ENCODE measurements at regions not wholly inside any gene's neighbourhood (a gene's known extent, or its start where the extent isn't known, plus 50 kb on each side); places are given as distances from the start of the nearest gene placed in this dataset.

- peaks cover 0 to 2% (median 0%) of the 10 kb centered on the region in 4 donors for H3K4me1 ChIP-seq (ENCODE audit: control insufficient read depth in 4 of 4, insufficient read depth in 4 of 4, low read length in 3 of 4)
- H3K27ac ChIP-seq (ENCODE audit: low read depth in 1 of 2, low read length in 2 of 2) = no peak overlapping the region
- WGBS = 93% methylated on average over 3 of the region's 3 CpGs
Observed at GRCh38 chr2:37825586-37825985, 99.5 kb upstream of the RMDN2 start.

DNA sequence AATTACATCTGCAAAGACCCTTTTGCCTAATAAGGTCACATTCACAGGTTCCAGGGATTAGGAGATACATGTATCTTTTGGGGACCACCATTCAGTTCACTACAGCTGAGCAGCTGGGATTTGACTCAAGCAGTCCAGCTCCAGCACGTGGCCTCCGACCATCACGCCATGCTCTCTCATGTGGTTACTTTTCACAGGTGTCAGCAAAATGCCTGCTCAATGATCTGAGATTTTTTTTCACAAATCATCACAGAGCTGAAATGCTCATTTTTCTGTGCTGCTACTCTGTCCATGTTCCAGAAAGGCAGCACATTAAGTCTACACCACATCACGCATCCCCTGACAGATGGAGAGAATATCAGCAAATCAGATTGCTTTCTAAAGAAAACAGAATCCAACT is 98.5 kb upstream of the RMDN2 start:
- H3K27me3 ChIP-seq (ENCODE audit: control insufficient read depth in 4 of 4, insufficient read depth in 4 of 4, low read length in 3 of 4) = no peaks in the 10 kb centered on the region
- WGBS = 95% methylated on average over 4 of the region's 4 CpGs
- no peak for TF ChIP-seq TAF1 (conservative IDR thresholded peaks at IDR 0.05)
- TF ChIP-seq, protein P1, sequence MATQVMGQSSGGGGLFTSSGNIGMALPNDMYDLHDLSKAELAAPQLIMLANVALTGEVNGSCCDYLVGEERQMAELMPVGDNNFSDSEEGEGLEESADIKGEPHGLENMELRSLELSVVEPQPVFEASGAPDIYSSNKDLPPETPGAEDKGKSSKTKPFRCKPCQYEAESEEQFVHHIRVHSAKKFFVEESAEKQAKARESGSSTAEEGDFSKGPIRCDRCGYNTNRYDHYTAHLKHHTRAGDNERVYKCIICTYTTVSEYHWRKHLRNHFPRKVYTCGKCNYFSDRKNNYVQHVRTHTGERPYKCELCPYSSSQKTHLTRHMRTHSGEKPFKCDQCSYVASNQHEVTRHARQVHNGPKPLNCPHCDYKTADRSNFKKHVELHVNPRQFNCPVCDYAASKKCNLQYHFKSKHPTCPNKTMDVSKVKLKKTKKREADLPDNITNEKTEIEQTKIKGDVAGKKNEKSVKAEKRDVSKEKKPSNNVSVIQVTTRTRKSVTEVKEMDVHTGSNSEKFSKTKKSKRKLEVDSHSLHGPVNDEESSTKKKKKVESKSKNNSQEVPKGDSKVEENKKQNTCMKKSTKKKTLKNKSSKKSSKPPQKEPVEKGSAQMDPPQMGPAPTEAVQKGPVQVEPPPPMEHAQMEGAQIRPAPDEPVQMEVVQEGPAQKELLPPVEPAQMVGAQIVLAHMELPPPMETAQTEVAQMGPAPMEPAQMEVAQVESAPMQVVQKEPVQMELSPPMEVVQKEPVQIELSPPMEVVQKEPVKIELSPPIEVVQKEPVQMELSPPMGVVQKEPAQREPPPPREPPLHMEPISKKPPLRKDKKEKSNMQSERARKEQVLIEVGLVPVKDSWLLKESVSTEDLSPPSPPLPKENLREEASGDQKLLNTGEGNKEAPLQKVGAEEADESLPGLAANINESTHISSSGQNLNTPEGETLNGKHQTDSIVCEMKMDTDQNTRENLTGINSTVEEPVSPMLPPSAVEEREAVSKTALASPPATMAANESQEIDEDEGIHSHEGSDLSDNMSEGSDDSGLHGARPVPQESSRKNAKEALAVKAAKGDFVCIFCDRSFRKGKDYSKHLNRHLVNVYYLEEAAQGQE (IDR thresholded peaks at IDR 0.05) = no peak
- TF ChIP-seq NR2F2 (IDR thresholded peaks at IDR 0.05) = no peak
- TF ChIP-seq YY1 (IDR thresholded peaks at IDR 0.05) = no peak
- no peak for TF ChIP-seq JUND (IDR thresholded peaks at IDR 0.05)
- TF ChIP-seq FOXA2 (IDR thresholded peaks at IDR 0.05) = no peak
- TF ChIP-seq, protein P2, sequence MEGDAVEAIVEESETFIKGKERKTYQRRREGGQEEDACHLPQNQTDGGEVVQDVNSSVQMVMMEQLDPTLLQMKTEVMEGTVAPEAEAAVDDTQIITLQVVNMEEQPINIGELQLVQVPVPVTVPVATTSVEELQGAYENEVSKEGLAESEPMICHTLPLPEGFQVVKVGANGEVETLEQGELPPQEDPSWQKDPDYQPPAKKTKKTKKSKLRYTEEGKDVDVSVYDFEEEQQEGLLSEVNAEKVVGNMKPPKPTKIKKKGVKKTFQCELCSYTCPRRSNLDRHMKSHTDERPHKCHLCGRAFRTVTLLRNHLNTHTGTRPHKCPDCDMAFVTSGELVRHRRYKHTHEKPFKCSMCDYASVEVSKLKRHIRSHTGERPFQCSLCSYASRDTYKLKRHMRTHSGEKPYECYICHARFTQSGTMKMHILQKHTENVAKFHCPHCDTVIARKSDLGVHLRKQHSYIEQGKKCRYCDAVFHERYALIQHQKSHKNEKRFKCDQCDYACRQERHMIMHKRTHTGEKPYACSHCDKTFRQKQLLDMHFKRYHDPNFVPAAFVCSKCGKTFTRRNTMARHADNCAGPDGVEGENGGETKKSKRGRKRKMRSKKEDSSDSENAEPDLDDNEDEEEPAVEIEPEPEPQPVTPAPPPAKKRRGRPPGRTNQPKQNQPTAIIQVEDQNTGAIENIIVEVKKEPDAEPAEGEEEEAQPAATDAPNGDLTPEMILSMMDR (IDR thresholded peaks at IDR 0.05; ENCODE audit: low read depth, low read length, missing input control) = no peak
- no peak for TF ChIP-seq FOXA1 (IDR thresholded peaks at IDR 0.05)
- TF ChIP-seq, protein P3, sequence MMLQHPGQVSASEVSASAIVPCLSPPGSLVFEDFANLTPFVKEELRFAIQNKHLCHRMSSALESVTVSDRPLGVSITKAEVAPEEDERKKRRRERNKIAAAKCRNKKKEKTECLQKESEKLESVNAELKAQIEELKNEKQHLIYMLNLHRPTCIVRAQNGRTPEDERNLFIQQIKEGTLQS (IDR thresholded peaks at IDR 0.05) = no peak
- H3K4me1 ChIP-seq (ENCODE audit: control insufficient read depth in 4 of 4, insufficient read depth in 4 of 4, low read length in 3 of 4) = peaks cover 0 to 2% (median under 1%) of the 10 kb centered on the region in 4 donors
- no peak for DNase-seq (ENCODE audit: low spot score)
- H3K9ac ChIP-seq (ENCODE audit: low read depth in 1 of 2, low read length in 2 of 2) = no peak overlapping the region
- H3K4me3 ChIP-seq (ENCODE audit: low read depth in 1 of 3, low read length in 3 of 3) = no peak overlapping the region
- no peaks in the 10 kb centered on the region for H3K36me3 ChIP-seq (ENCODE audit: control insufficient read depth in 4 of 4, insufficient read depth in 3 of 4, low read depth in 1 of 4, low read length in 3 of 4)
- H3K27ac ChIP-seq (ENCODE audit: low read depth in 1 of 2, low read length in 2 of 2) = no peak overlapping the region
- H3K9me3 ChIP-seq (ENCODE audit: control insufficient read depth in 4 of 4, low read length in 3 of 4) = no peaks in the 10 kb centered on the region

More at GRCh38 chr2:37825586-37825985, 99.5 kb upstream of the RMDN2 start:
- Histone ChIP-seq H3K9ac (ENCODE audit: low read depth in 1 of 2, low read length in 2 of 2) (no peak overlapping the region), H3K36me3 (ENCODE audit: control insufficient read depth in 4 of 4, insufficient read depth in 3 of 4, low read depth in 1 of 4, low read length in 3 of 4) (no peaks in the 10 kb centered on the region), H3K27me3 (ENCODE audit: control insufficient read depth in 4 of 4, insufficient read depth in 4 of 4, low read length in 3 of 4) (no peaks in the 10 kb centered on the region), H3K4me3 (ENCODE audit: low read depth in 1 of 3, low read length in 3 of 3) (no peak overlapping the region), H3K9me3 (ENCODE audit: control insufficient read depth in 4 of 4, low read length in 3 of 4) (no peaks in the 10 kb centered on the region)
- DNase-seq (ENCODE audit: low spot score) = no peak
- no peak for TF ChIP-seq JUND (IDR thresholded peaks at IDR 0.05)
- TF ChIP-seq, protein P1 (IDR thresholded peaks at IDR 0.05) = no peak
- no peak for TF ChIP-seq EGR1 (IDR thresholded peaks at IDR 0.05; ENCODE audit: low read depth in 2 of 2)
- TF ChIP-seq, protein P2 (IDR thresholded peaks at IDR 0.05; ENCODE audit: low read depth, low read length, missing input control) = no peak
